ENCODE measurements at regions not wholly inside any gene's neighbourhood (a gene's known extent, or its start where the extent isn't known, plus 50 kb on each side); places are given as distances from the start of the nearest gene placed in this dataset.

GRCh38 chr5:4022056-4022670 lies 426.5 kb downstream of the IRX1 start:
- no peak for TF ChIP-seq CTCF (conservative IDR thresholded peaks at IDR 0.05; ENCODE audit: low read length)
- TF ChIP-seq EZH2phosphoT487 (IDR thresholded peaks at IDR 0.05; ENCODE audit: borderline replicate concordance, low read depth, low read length): no peak

Data from OCI-LY7 (cell line).